Uterus (tissue), 2 donors: ENCODE measurements at regions not wholly inside any gene's neighbourhood (a gene's known extent, or its start where the extent isn't known, plus 50 kb on each side); places are given as distances from the start of the nearest gene placed in this dataset.

Experiments
- POLR2A ChIP-seq, 2 donors: fragments of 450-650 bp; IDR thresholded peaks; one replicate each; pipeline ENCODE4 v1.6.1; 2016; ENCODE audit warnings: antibody characterized with exemption in 2 of 2, mild to moderate bottlenecking in 1 of 2, moderate library complexity in 1 of 2
- TF ChIP-seq, protein P1 (sequence below), 4 experiments: fragments of 200-600 bp in 2 of 4; fragments of 450-650 bp in 2 of 4; sonication (generic) in 2 of 4; IDR thresholded peaks; one replicate each; pipeline ENCODE4 v1.5.1; 2016 to 2019; ENCODE audit warnings: antibody characterized with exemption in 4 of 4, mild to moderate bottlenecking in 2 of 4, moderate library complexity in 1 of 4

DNA sequence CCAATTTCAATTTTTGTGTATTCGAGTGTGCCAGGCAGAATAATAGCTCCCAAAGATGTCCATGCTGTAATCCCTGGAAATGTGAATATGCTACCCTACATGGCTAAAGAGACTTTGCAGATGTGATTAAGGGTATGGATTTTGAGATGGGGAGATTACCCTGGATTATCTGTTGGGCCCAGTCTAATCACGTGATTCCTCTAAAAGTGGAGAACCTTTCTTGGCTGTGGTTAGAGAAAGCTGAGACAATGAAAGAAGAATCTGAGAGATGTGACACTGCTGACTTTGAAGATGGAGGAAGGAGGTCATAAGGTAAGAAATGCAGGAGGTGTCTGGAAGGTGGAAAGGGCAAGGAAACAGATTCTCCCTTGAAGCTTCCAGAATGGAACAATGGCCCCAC is 503.5 kb upstream of the PITX2 start:
- TF ChIP-seq, protein P1, sequence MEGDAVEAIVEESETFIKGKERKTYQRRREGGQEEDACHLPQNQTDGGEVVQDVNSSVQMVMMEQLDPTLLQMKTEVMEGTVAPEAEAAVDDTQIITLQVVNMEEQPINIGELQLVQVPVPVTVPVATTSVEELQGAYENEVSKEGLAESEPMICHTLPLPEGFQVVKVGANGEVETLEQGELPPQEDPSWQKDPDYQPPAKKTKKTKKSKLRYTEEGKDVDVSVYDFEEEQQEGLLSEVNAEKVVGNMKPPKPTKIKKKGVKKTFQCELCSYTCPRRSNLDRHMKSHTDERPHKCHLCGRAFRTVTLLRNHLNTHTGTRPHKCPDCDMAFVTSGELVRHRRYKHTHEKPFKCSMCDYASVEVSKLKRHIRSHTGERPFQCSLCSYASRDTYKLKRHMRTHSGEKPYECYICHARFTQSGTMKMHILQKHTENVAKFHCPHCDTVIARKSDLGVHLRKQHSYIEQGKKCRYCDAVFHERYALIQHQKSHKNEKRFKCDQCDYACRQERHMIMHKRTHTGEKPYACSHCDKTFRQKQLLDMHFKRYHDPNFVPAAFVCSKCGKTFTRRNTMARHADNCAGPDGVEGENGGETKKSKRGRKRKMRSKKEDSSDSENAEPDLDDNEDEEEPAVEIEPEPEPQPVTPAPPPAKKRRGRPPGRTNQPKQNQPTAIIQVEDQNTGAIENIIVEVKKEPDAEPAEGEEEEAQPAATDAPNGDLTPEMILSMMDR (IDR thresholded peaks at IDR 0.05), result no peak
- no peak for TF ChIP-seq POLR2A (IDR thresholded peaks at IDR 0.05)
